ENCODE measurements at regions not wholly inside any gene's neighbourhood (a gene's known extent, or its start where the extent isn't known, plus 50 kb on each side); places are given as distances from the start of the nearest gene placed in this dataset.

DNA sequence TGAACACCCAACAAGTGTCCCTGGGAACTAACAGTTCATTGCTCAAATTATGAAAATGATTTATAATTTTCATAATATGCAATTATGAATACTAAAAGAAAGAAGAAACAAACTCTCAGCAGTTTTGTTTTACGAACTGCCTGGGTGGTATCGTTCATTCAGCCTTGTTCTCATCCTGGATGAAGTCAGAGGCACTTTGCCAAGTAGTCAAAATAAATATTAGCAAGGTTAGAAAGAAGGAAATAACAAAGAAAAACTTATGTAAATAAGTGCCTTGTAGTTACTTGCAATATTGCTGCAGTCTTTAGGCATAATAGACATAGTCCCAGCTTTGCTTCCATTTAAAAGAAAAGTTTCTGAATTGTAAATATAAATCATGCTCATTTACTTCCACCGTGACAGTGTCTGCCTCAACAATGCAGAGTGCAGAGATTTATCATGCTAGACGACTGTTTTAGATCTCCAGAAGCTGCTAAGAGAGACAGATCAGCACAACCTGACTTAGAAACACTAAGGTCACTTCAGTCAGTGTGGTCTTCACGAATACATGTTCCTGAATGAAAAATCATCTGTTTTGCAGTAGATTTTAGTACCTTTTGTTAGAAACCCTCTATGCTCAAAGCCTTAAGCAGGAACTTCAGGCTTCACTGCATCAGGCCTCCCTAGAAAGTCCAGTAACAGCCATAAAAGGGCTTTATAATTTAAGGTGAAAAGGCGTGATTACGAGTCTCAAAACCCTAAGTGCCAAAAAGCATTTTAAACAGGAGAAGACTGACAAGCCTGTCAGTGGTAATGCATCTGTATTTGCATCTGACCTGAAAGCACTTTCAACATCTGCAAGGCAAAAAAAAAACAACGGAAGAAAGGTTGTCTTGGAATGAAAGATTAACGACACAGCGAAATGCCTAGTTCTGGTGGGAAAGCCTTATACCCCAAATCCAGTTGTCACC lies 92.1 kb downstream of the TMEM167A start:
- TF ChIP-seq, protein P1, sequence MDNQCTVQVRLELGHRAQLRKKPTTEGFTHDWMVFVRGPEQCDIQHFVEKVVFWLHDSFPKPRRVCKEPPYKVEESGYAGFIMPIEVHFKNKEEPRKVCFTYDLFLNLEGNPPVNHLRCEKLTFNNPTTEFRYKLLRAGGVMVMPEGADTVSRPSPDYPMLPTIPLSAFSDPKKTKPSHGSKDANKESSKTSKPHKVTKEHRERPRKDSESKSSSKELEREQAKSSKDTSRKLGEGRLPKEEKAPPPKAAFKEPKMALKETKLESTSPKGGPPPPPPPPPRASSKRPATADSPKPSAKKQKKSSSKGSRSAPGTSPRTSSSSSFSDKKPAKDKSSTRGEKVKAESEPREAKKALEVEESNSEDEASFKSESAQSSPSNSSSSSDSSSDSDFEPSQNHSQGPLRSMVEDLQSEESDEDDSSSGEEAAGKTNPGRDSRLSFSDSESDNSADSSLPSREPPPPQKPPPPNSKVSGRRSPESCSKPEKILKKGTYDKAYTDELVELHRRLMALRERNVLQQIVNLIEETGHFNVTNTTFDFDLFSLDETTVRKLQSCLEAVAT (IDR thresholded peaks at IDR 0.05) = no peak
- TF ChIP-seq FOS (IDR thresholded peaks at IDR 0.05; ENCODE audit: borderline replicate concordance, extremely low read depth, insufficient read length) (no peak), FOXM1 (IDR thresholded peaks at IDR 0.05; ENCODE audit: low read depth, low read length) (no peak), STAT1 (conservative IDR thresholded peaks at IDR 0.05) (no peak), EZH2 (IDR thresholded peaks at IDR 0.05; ENCODE audit: borderline replicate concordance, control insufficient read depth, low read depth, low read length) (no peak), EGR1 (IDR thresholded peaks at IDR 0.05; ENCODE audit: borderline replicate concordance in 1 of 2, low read depth in 2 of 2, low read length in 2 of 2) (no peak), NFIC (IDR thresholded peaks at IDR 0.05; ENCODE audit: low read depth, low read length) (no peak), SMC3 (IDR thresholded peaks at IDR 0.05; ENCODE audit: borderline replicate concordance, low read length) (no peak), WRNIP1 (IDR thresholded peaks at IDR 0.05; ENCODE audit: borderline replicate concordance, low read depth, low read length) (no peak), SP1 (IDR thresholded peaks at IDR 0.05; ENCODE audit: low read depth, low read length) (no peak), RCOR1 (conservative IDR thresholded peaks at IDR 0.05; ENCODE audit: low read depth, low read length) (no peak), POLR2A (IDR thresholded peaks at IDR 0.05; ENCODE audit: low read depth, low read length) (no peak), CHD4 (IDR thresholded peaks at IDR 0.05) (no peak)
- TF ChIP-seq, protein P2, sequence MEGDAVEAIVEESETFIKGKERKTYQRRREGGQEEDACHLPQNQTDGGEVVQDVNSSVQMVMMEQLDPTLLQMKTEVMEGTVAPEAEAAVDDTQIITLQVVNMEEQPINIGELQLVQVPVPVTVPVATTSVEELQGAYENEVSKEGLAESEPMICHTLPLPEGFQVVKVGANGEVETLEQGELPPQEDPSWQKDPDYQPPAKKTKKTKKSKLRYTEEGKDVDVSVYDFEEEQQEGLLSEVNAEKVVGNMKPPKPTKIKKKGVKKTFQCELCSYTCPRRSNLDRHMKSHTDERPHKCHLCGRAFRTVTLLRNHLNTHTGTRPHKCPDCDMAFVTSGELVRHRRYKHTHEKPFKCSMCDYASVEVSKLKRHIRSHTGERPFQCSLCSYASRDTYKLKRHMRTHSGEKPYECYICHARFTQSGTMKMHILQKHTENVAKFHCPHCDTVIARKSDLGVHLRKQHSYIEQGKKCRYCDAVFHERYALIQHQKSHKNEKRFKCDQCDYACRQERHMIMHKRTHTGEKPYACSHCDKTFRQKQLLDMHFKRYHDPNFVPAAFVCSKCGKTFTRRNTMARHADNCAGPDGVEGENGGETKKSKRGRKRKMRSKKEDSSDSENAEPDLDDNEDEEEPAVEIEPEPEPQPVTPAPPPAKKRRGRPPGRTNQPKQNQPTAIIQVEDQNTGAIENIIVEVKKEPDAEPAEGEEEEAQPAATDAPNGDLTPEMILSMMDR (IDR thresholded peaks at IDR 0.05 in 2 of 3, conservative IDR thresholded peaks at IDR 0.05 in 1 of 3; ENCODE audit: control insufficient read depth in 2 of 3, extremely low read depth in 1 of 3, insufficient read depth in 1 of 3, low read depth in 3 of 3, low read length in 3 of 3) = no peak

All from GM12878 (cell line).